Prostate gland (tissue), 2 donors: ENCODE measurements at regions not wholly inside any gene's neighbourhood (a gene's known extent, or its start where the extent isn't known, plus 50 kb on each side); places are given as distances from the start of the nearest gene placed in this dataset.
"Not testable (repeated sequence)": the region's sequence is repeated elsewhere in the genome, so short reads cannot be mapped to it uniquely, and the experiment has no call there.

Source experiments
- POLR2A ChIP-seq: fragments of 450-650 bp; IDR thresholded peaks from one replicate; pipeline ENCODE4 v1.6.1; 2016; ENCODE audit warnings: antibody characterized with exemption, mild to moderate bottlenecking
- POLR2AphosphoS5 ChIP-seq: sonication (generic); formaldehyde crosslinking; IDR thresholded peaks from one replicate; pipeline ENCODE4 v1.6.1; 2017; ENCODE audit warnings: antibody characterized with exemption
- TF ChIP-seq, protein P1 (sequence below), 4 experiments: fragments of 200-600 bp in 2 of 4; fragments of 450-650 bp in 2 of 4; sonication (generic) in 2 of 4; IDR thresholded peaks; 1 replicate in 3 of 4; 2 replicates in 1 of 4; pipeline ENCODE4 v1.5.1; 2016 to 2019; ENCODE audit warnings: antibody characterized with exemption in 4 of 4, mild to moderate bottlenecking in 2 of 4, moderate library complexity in 2 of 4

DNA sequence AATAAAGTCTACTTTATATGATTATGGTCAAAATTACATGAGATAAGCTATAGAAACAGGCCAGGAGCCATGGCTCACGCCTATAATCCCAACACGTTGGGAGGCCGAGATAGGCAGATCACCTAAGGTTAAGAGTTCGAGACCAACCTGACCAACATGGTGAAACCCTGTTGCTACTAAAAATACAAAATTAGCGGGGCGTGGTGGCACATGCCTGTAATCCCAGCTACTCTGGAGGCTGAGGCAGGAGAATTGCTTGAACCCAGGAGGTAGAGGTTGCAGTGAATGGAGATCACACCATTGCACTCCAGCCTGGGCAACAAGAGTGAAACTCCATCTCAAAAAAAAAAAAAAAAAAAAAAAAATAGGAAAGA, 73.1 kb downstream of the EDN1 start:
- TF ChIP-seq POLR2A, POLR2AphosphoS5: not testable (repeated sequence)
- TF ChIP-seq, protein P1, sequence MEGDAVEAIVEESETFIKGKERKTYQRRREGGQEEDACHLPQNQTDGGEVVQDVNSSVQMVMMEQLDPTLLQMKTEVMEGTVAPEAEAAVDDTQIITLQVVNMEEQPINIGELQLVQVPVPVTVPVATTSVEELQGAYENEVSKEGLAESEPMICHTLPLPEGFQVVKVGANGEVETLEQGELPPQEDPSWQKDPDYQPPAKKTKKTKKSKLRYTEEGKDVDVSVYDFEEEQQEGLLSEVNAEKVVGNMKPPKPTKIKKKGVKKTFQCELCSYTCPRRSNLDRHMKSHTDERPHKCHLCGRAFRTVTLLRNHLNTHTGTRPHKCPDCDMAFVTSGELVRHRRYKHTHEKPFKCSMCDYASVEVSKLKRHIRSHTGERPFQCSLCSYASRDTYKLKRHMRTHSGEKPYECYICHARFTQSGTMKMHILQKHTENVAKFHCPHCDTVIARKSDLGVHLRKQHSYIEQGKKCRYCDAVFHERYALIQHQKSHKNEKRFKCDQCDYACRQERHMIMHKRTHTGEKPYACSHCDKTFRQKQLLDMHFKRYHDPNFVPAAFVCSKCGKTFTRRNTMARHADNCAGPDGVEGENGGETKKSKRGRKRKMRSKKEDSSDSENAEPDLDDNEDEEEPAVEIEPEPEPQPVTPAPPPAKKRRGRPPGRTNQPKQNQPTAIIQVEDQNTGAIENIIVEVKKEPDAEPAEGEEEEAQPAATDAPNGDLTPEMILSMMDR (IDR thresholded peaks at IDR 0.05), result not testable (repeated sequence)
